ENCODE measurements at regions not wholly inside any gene's neighbourhood (a gene's known extent, or its start where the extent isn't known, plus 50 kb on each side); places are given as distances from the start of the nearest gene placed in this dataset.

DNA sequence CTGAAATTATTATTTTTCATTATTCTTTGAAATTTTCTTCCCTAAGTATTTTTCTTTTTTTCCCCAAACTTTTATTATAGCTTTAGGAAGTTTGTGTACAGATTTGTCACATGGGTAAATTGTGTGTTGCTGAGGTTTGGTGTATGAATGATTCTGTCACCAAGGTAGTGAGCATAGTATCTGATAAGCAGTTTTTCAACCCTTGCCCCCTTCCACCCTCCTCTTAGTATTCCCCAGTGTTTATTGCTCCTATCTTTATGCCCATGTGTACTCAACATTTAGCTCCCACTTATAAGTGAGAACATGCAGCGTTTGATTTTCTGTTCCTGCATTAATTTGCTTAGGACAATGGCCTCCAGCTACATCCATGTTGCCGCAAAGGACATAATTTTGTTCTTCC is 103.9 kb upstream of the MAGEB2 start:
- no peak for TF ChIP-seq POLR2AphosphoS5 (IDR thresholded peaks at IDR 0.05; ENCODE audit: low read depth, low read length)
- TF ChIP-seq, protein P1, sequence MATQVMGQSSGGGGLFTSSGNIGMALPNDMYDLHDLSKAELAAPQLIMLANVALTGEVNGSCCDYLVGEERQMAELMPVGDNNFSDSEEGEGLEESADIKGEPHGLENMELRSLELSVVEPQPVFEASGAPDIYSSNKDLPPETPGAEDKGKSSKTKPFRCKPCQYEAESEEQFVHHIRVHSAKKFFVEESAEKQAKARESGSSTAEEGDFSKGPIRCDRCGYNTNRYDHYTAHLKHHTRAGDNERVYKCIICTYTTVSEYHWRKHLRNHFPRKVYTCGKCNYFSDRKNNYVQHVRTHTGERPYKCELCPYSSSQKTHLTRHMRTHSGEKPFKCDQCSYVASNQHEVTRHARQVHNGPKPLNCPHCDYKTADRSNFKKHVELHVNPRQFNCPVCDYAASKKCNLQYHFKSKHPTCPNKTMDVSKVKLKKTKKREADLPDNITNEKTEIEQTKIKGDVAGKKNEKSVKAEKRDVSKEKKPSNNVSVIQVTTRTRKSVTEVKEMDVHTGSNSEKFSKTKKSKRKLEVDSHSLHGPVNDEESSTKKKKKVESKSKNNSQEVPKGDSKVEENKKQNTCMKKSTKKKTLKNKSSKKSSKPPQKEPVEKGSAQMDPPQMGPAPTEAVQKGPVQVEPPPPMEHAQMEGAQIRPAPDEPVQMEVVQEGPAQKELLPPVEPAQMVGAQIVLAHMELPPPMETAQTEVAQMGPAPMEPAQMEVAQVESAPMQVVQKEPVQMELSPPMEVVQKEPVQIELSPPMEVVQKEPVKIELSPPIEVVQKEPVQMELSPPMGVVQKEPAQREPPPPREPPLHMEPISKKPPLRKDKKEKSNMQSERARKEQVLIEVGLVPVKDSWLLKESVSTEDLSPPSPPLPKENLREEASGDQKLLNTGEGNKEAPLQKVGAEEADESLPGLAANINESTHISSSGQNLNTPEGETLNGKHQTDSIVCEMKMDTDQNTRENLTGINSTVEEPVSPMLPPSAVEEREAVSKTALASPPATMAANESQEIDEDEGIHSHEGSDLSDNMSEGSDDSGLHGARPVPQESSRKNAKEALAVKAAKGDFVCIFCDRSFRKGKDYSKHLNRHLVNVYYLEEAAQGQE (IDR thresholded peaks at IDR 0.05; ENCODE audit: insufficient read depth in 1 of 2, low read depth in 2 of 2, low read length in 1 of 2) = no peak
- no peak for TF ChIP-seq SIN3A (IDR thresholded peaks at IDR 0.05; ENCODE audit: borderline replicate concordance, insufficient read depth, low read depth, low read length)
- TF ChIP-seq, protein P2, sequence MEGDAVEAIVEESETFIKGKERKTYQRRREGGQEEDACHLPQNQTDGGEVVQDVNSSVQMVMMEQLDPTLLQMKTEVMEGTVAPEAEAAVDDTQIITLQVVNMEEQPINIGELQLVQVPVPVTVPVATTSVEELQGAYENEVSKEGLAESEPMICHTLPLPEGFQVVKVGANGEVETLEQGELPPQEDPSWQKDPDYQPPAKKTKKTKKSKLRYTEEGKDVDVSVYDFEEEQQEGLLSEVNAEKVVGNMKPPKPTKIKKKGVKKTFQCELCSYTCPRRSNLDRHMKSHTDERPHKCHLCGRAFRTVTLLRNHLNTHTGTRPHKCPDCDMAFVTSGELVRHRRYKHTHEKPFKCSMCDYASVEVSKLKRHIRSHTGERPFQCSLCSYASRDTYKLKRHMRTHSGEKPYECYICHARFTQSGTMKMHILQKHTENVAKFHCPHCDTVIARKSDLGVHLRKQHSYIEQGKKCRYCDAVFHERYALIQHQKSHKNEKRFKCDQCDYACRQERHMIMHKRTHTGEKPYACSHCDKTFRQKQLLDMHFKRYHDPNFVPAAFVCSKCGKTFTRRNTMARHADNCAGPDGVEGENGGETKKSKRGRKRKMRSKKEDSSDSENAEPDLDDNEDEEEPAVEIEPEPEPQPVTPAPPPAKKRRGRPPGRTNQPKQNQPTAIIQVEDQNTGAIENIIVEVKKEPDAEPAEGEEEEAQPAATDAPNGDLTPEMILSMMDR (IDR thresholded peaks at IDR 0.05) = no peak
- TF ChIP-seq TCF7L2 (IDR thresholded peaks at IDR 0.05; ENCODE audit: low read depth, low read length) = no peak
- Histone ChIP-seq H3K36me3 (ENCODE audit: control insufficient read depth, insufficient read depth, low read length) (no peaks in the 10 kb centered on the region), H3K4me3 (ENCODE audit: low read depth in 2 of 2, low read length in 2 of 2) (no peak overlapping the region), H3K4me1 (ENCODE audit: control insufficient read depth, insufficient read depth, low read length) (no peaks in the 10 kb centered on the region), H3K27me3 (ENCODE audit: control insufficient read depth, insufficient read depth, low read length) (no peaks in the 10 kb centered on the region), H3K27ac (ENCODE audit: low read length) (no peak overlapping the region), H3K9me3 (ENCODE audit: control insufficient read depth, insufficient read depth, low read depth, low read length) (no peaks in the 10 kb centered on the region)
- in situ Hi-C loops (cut with HindIII; ENCODE audit: low pct_unique_long_range_greater_than_20kb, low sequenced_read_pairs) (no loop called here), intact Hi-C loops (cut with micrococcal nuclease; ENCODE audit: unreplicated experiment) (no loop called here)
- POLR2A ChIA-PET = no interaction called here
- BruUV-seq (replicated peaks) = no TSS peak
- DNase-seq (ENCODE audit: low read depth, low spot score) (no peak), ATAC-seq (no peak)
- CTCF ChIA-PET = no interaction called here

DNA sequence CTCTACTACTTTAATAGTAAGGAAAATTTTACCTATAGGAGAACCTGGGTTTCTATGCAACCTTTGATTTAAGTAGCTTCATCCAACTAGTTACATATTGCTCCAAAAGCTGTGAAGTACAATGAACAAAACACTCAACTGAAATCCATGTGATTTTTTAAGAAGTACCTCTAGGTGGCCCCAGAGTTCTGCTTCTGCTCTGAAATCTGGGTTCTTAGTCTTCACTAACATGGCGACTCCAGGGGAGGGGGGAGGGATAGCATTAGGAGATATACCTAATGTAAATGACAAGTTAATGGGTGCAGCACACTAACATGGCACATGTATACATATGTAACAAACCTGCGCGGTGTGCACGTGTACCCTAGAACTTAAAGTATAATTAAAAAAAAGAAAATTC is 73.4 kb upstream of the MAGEB2 start:
- Histone ChIP-seq H3K9me3 (ENCODE audit: control insufficient read depth, insufficient read depth, low read depth, low read length) (no peaks in the 10 kb centered on the region), H3K4me3 (ENCODE audit: low read depth in 2 of 2, low read length in 2 of 2) (no peak overlapping the region), H3K27me3 (ENCODE audit: control insufficient read depth, insufficient read depth, low read length) (no peaks in the 10 kb centered on the region), H3K27ac (ENCODE audit: low read length) (no peak overlapping the region), H3K36me3 (ENCODE audit: control insufficient read depth, insufficient read depth, low read length) (no peaks in the 10 kb centered on the region), H3K4me1 (ENCODE audit: control insufficient read depth, insufficient read depth, low read length) (no peaks in the 10 kb centered on the region)
- CTCF ChIA-PET = no interaction called here
- ATAC-seq = no peak
- POLR2A ChIA-PET = no interaction called here
- no TSS peak for BruUV-seq (replicated peaks)
- intact Hi-C loops (cut with micrococcal nuclease; ENCODE audit: unreplicated experiment) (no loop called here), in situ Hi-C loops (cut with HindIII; ENCODE audit: low pct_unique_long_range_greater_than_20kb, low sequenced_read_pairs) (no loop called here)
- TF ChIP-seq, protein P1 (IDR thresholded peaks at IDR 0.05; ENCODE audit: insufficient read depth in 1 of 2, low read depth in 2 of 2, low read length in 1 of 2) = no peak
- TF ChIP-seq, protein P2 (IDR thresholded peaks at IDR 0.05) = peak; percentile 36; the same call in 1 of the 2 replicates
- no peak for DNase-seq (ENCODE audit: low read depth, low spot score)
